ENCODE measurements at regions not wholly inside any gene's neighbourhood (a gene's known extent, or its start where the extent isn't known, plus 50 kb on each side); places are given as distances from the start of the nearest gene placed in this dataset.
"Not testable (repeated sequence)": the region's sequence is repeated elsewhere in the genome, so short reads cannot be mapped to it uniquely, and the experiment has no call there.

DNA sequence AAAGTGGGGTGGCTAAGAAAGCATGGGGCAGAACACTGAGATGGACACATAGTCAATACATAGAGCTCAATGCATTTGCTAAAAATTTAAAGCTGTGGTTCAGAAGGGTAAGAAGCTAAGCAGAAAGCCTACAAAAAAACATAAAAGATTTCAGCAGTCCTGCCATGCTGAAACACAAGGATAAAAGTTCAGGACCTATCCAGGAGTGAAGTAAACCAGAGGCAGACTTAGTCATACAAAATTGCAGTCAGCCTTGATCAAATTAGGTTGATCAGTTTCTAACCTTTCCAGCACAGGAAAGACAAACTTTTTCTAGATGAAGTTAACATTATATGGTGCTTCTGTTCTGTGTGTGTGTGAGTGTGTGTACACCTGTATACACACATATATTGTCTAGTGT, 120.8 kb upstream of the RBMS1 start:
- Histone ChIP-seq H3K27ac (ENCODE audit: low read depth in 1 of 2, low read length in 1 of 2) (no peak overlapping the region), H3K9me3 (ENCODE audit: control insufficient read depth in 2 of 2, insufficient read depth in 1 of 2, low read length in 1 of 2) (no peaks in the 10 kb centered on the region), H3K4me1 (ENCODE audit: control insufficient read depth in 2 of 2, insufficient read depth in 2 of 2, low read length in 2 of 2) (no peaks in the 10 kb centered on the region), H3K36me3 (ENCODE audit: control insufficient read depth in 2 of 2, insufficient read depth in 2 of 2, low read length in 1 of 2) (no peaks in the 10 kb centered on the region), H3K4me3 (ENCODE audit: low read length in 2 of 2) (no peak overlapping the region), H3K27me3 (ENCODE audit: control insufficient read depth in 2 of 2, insufficient read depth in 1 of 2, low read length in 1 of 2) (no peaks in the 10 kb centered on the region)
- no peak for DNase-seq (ENCODE audit: low read depth in 6 of 9, low spot score in 9 of 9)

DNA sequence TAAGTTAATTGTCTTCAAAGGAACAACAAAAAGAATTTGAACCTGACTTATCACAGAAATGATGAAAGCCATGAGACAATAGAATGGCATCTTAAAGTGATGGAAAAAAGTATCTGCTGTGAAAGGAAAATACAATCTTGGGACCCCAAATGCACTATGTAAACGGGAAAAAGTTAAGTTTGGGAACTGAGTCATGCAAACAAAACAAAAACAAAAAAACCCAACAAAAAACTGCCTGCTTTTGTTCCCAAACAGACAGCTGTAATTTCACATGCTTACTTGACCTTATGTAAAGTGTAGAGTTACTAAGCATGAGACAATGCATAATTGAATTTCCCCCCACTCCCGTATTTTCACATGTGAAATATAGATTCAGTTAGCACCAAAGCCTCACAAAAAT, 122.1 kb upstream of the RBMS1 start:
- Histone ChIP-seq H3K4me1 (ENCODE audit: control insufficient read depth in 2 of 2, insufficient read depth in 2 of 2, low read length in 2 of 2) (no peaks in the 10 kb centered on the region), H3K9me3 (ENCODE audit: control insufficient read depth in 2 of 2, insufficient read depth in 1 of 2, low read length in 1 of 2) (no peaks in the 10 kb centered on the region), H3K27me3 (ENCODE audit: control insufficient read depth in 2 of 2, insufficient read depth in 1 of 2, low read length in 1 of 2) (no peaks in the 10 kb centered on the region), H3K4me3 (ENCODE audit: low read length in 2 of 2) (no peak overlapping the region), H3K27ac (ENCODE audit: low read depth in 1 of 2, low read length in 1 of 2) (no peak overlapping the region), H3K36me3 (ENCODE audit: control insufficient read depth in 2 of 2, insufficient read depth in 2 of 2, low read length in 1 of 2) (no peaks in the 10 kb centered on the region)
- 95% methylated on average over 2 of the region's 2 CpGs for WGBS
- DNase-seq (ENCODE audit: low read depth in 6 of 9, low spot score in 9 of 9), result no peak

DNA sequence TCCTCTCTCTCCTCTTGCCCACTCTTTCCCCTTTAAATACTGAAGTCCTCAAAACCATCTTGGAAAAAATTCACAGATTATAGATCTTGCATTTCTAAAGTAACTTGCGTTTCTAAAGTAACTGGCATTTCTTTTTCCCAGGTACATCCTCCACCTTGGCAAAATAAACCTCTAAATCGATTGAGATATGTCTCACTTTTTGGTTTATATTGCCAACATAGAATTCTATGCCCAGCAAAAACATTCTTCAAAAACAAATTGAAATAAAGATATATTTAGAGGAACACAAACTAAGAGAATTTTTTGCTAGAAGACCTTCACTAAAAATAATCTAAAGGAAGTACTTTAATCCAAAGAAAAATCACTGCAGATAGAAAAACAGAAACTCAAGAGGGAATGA, 122.5 kb upstream of the RBMS1 start:
- H3K9me3 ChIP-seq (ENCODE audit: control insufficient read depth in 2 of 2, insufficient read depth in 1 of 2, low read length in 1 of 2), result no peaks in the 10 kb centered on the region
- WGBS, result 97% methylated on average over 2 of the region's 2 CpGs
- DNase-seq (ENCODE audit: low read depth in 6 of 9, low spot score in 9 of 9), result no peak
- H3K4me1 ChIP-seq (ENCODE audit: control insufficient read depth in 2 of 2, insufficient read depth in 2 of 2, low read length in 2 of 2), result no peaks in the 10 kb centered on the region
- H3K36me3 ChIP-seq (ENCODE audit: control insufficient read depth in 2 of 2, insufficient read depth in 2 of 2, low read length in 1 of 2), result no peaks in the 10 kb centered on the region
- no peak overlapping the region for H3K27ac ChIP-seq (ENCODE audit: low read depth in 1 of 2, low read length in 1 of 2)
- H3K27me3 ChIP-seq (ENCODE audit: control insufficient read depth in 2 of 2, insufficient read depth in 1 of 2, low read length in 1 of 2), result no peaks in the 10 kb centered on the region
- H3K4me3 ChIP-seq (ENCODE audit: low read length in 2 of 2), result no peak overlapping the region

DNA sequence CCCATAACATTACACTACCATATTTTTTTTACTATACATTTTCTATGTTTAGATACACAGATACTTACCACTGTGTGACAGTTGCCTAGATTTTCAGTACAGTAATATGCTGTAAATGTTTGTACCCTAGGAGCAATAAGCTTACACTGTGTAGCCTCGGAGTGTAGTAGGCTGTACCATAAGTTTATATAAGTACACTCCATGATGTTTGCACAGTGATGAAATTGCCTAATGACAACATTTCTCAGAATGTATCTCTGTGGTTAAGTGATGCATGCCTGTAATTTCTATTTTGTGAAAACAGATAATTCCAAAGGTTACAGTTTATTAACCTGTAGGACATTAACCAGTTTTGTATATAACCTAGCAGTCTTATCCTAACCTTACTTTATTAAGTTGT, 128.1 kb upstream of the RBMS1 start:
- Histone ChIP-seq H3K27ac (ENCODE audit: low read depth in 1 of 2, low read length in 1 of 2) (no peak overlapping the region), H3K4me1 (ENCODE audit: control insufficient read depth in 2 of 2, insufficient read depth in 2 of 2, low read length in 2 of 2) (no peaks in the 10 kb centered on the region), H3K36me3 (ENCODE audit: control insufficient read depth in 2 of 2, insufficient read depth in 2 of 2, low read length in 1 of 2) (no peaks in the 10 kb centered on the region), H3K4me3 (ENCODE audit: low read length in 2 of 2) (no peak overlapping the region), H3K9me3 (ENCODE audit: control insufficient read depth in 2 of 2, insufficient read depth in 1 of 2, low read length in 1 of 2) (no peaks in the 10 kb centered on the region), H3K27me3 (ENCODE audit: control insufficient read depth in 2 of 2, insufficient read depth in 1 of 2, low read length in 1 of 2) (no peaks in the 10 kb centered on the region)
- no peak for DNase-seq (ENCODE audit: low read depth in 6 of 9, low spot score in 9 of 9)
- WGBS, result 99% methylated on average over 1 of the region's 1 CpG

DNA sequence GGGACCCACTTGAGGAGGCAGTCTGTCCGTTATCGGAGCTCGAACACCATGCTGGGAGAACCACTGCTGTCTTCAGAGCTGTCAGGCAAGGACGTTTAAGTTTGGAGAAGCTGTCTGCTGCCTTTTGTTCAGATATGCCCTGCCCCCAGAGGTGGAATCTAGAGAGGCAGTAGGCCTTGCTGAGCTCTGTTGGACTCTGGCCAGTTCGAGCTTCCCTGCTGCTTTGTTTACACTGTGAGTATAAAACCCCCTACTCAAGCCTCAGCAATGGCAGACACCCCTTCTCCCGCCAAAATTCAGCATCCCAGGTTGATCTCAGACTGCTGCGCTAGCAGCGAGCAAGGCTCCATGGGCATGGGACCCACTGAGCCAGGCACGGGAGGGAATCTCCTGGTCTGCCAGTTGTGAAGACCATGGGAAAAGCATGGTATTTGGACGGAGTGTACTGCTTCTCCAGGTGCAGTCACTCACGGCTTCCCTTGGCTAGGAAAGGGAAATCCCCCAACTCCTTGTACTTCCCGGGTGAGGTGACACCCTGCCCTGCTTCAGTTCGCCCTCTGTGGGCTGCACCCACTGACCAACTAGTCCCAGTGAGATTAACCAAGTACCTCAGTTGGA, 134.5 kb upstream of the RBMS1 start:
- H3K36me3 ChIP-seq (ENCODE audit: control insufficient read depth in 2 of 2, insufficient read depth in 2 of 2, low read length in 1 of 2); H3K27me3 ChIP-seq (ENCODE audit: control insufficient read depth in 2 of 2, insufficient read depth in 1 of 2, low read length in 1 of 2); DNase-seq (ENCODE audit: low read depth in 6 of 9, low spot score in 9 of 9); H3K4me3 ChIP-seq (ENCODE audit: low read length in 2 of 2); H3K27ac ChIP-seq (ENCODE audit: low read depth in 1 of 2, low read length in 1 of 2); H3K9me3 ChIP-seq (ENCODE audit: control insufficient read depth in 2 of 2, insufficient read depth in 1 of 2, low read length in 1 of 2): not testable (repeated sequence)
- 95% methylated on average over 13 of the region's 13 CpGs for WGBS
- H3K4me1 ChIP-seq (ENCODE audit: control insufficient read depth in 2 of 2, insufficient read depth in 2 of 2, low read length in 2 of 2), result peaks cover 0 to 20% of the 10 kb centered on the region in 2 donors

DNA sequence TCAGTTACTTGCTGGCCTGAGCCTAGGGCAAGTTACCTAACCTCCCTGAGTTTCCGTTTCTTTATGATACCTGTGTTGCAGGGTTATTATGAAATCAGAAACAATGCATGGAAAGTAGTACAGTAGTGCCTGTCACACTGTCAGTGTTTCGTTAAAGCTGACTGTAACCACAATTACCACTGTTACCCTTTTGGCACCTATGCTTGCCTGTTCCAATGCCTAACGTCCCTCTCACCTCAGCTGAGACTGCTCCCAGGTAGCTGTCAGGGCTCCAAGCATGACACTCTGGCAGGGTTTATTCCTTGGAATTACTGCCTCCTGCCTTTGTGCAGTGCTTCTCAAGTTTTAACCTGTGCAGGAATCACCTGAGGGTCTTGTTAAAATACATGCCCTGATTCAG, 135.2 kb upstream of the RBMS1 start:
- H3K27ac ChIP-seq (ENCODE audit: low read depth in 1 of 2, low read length in 1 of 2), result no peak overlapping the region
- H3K4me3 ChIP-seq (ENCODE audit: low read length in 2 of 2), result no peak overlapping the region
- no peaks in the 10 kb centered on the region for H3K36me3 ChIP-seq (ENCODE audit: control insufficient read depth in 2 of 2, insufficient read depth in 2 of 2, low read length in 1 of 2)
- H3K9me3 ChIP-seq (ENCODE audit: control insufficient read depth in 2 of 2, insufficient read depth in 1 of 2, low read length in 1 of 2), result no peaks in the 10 kb centered on the region
- 57% methylated on average over 3 of the region's 3 CpGs for WGBS
- no peak for DNase-seq (ENCODE audit: low read depth in 6 of 9, low spot score in 9 of 9)
- H3K27me3 ChIP-seq (ENCODE audit: control insufficient read depth in 2 of 2, insufficient read depth in 1 of 2, low read length in 1 of 2), result no peaks in the 10 kb centered on the region
- peaks cover 0 to 20% of the 10 kb centered on the region in 2 donors for H3K4me1 ChIP-seq (ENCODE audit: control insufficient read depth in 2 of 2, insufficient read depth in 2 of 2, low read length in 2 of 2)

DNA sequence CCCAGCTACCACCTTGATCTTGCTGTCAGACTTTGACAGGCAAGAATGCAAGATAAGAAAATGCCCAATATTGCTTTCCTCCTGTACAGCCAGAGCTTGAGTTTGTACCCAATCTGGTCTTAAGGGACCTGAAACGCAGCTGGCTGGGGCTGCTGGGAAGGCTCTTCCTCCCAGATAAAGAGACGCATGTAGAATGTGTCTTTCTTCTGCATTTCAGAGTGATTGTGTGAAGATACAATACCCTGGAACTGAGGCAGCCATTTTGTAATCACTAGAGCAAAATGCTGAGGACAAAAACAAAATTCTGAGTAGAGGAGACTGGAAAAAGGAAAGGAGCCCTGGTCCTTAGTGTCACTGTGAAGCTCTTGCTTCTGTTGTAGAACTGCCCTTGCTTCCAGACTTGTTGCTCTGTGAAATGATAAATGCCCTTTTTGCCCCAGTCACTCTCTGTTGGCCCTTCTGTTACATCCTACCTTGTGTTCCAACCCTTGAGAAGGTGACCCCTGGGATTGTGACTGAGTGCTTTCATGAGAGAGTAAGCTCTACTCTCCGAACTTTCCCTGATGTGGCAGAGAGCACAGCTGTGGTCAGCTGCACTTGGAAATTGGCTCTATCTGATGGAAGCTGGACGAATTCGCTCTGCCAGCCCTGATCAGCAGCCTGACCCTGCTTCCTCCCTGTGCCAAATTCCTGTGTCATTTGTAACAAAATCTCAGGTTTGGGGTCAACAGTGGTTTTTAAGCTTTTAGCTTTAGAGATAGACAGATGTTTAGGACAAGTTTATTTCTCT, 137.4 kb upstream of the RBMS1 start:
- no peaks in the 10 kb centered on the region for H3K36me3 ChIP-seq (ENCODE audit: control insufficient read depth in 2 of 2, insufficient read depth in 2 of 2, low read length in 1 of 2)
- peak in 1 of 9 donors; percentile 50 for DNase-seq (ENCODE audit: low read depth in 6 of 9, low spot score in 9 of 9)
- H3K9me3 ChIP-seq (ENCODE audit: control insufficient read depth in 2 of 2, insufficient read depth in 1 of 2, low read length in 1 of 2), result no peaks in the 10 kb centered on the region
- 89% methylated on average over 5 of the region's 5 CpGs for WGBS
- peaks cover 0 to 25% of the 10 kb centered on the region in 2 donors for H3K4me1 ChIP-seq (ENCODE audit: control insufficient read depth in 2 of 2, insufficient read depth in 2 of 2, low read length in 2 of 2)
- H3K27me3 ChIP-seq (ENCODE audit: control insufficient read depth in 2 of 2, insufficient read depth in 1 of 2, low read length in 1 of 2), result no peaks in the 10 kb centered on the region
- H3K27ac ChIP-seq (ENCODE audit: low read depth in 1 of 2, low read length in 1 of 2), result peak overlapping the region in 1 of 2 donors; percentile 56
- no peak overlapping the region for H3K4me3 ChIP-seq (ENCODE audit: low read length in 2 of 2)

DNA sequence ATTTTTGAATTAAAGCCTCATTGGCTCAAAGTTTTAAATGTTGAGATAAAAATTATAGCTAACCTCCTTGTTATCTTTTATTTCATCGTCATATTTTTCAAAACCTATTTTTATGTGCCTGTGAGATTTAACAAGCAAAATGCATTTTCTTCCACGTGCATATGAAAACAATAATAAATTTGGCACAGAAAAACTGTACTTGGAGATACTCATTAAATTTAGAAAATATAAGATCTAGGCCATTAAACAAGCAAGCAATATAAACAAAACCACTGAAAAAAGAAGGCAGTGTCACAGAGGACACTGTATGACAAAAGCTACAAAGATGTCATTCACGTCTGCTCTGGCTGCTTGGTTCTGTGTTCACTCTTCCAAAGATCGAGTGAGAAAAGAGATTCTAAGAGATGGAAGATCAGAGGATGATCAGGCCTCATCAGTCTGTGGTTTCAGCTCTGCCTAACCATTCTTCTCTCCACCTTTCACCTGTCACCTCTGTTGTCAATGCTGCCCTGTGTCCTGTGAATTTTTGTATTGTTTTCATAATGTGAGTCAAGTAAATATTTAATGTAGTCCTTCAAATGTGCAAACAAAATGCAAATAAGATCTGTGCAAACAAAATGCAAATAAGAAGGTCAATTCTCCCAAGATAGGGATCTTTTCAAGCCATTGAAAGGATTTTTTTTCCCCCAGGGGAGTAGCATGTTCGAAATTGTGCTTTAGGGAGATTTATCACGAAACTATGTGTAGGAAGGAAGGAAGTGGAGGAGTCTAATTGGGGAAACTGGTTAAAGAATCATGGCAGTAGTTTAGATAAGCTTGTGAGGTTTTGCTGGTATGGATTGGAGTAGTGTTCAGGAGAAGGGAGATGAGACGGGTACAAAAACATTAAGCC, 138.7 kb upstream of the RBMS1 start:
- Histone ChIP-seq H3K36me3 (ENCODE audit: control insufficient read depth in 2 of 2, insufficient read depth in 2 of 2, low read length in 1 of 2) (no peaks in the 10 kb centered on the region), H3K9me3 (ENCODE audit: control insufficient read depth in 2 of 2, insufficient read depth in 1 of 2, low read length in 1 of 2) (no peaks in the 10 kb centered on the region), H3K4me3 (ENCODE audit: low read length in 2 of 2) (no peak overlapping the region), H3K27me3 (ENCODE audit: control insufficient read depth in 2 of 2, insufficient read depth in 1 of 2, low read length in 1 of 2) (no peaks in the 10 kb centered on the region), H3K4me1 (ENCODE audit: control insufficient read depth in 2 of 2, insufficient read depth in 2 of 2, low read length in 2 of 2) (peaks cover 0 to 25% of the 10 kb centered on the region in 2 donors), H3K27ac (ENCODE audit: low read depth in 1 of 2, low read length in 1 of 2) (no peak overlapping the region)
- 76% methylated on average over 7 of the region's 7 CpGs for WGBS
- no peak for DNase-seq (ENCODE audit: low read depth in 6 of 9, low spot score in 9 of 9)

DNA sequence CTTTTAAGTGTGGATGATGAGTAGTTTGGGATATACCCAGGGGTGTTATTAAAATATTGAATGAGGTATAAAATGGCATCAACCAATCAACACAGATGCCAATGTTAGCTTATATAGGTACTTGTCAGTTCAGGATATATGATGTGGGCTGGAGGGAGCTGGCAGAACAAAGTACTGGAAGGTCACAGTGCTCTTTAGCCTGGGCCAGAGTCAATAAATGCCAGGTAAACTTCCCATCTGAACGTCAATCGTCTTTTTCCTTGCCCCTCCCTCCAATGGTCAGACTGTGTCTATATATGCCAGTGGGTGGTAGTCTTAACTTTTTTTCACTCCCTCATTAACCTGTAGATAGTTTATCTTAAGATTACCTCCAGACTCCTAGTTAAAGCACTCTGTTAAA, 140.8 kb upstream of the RBMS1 start:
- Histone ChIP-seq H3K27ac (ENCODE audit: low read depth in 1 of 2, low read length in 1 of 2) (no peak overlapping the region), H3K4me1 (ENCODE audit: control insufficient read depth in 2 of 2, insufficient read depth in 2 of 2, low read length in 2 of 2) (peaks cover 0 to 21% of the 10 kb centered on the region in 2 donors), H3K27me3 (ENCODE audit: control insufficient read depth in 2 of 2, insufficient read depth in 1 of 2, low read length in 1 of 2) (no peaks in the 10 kb centered on the region), H3K4me3 (ENCODE audit: low read length in 2 of 2) (no peak overlapping the region), H3K36me3 (ENCODE audit: control insufficient read depth in 2 of 2, insufficient read depth in 2 of 2, low read length in 1 of 2) (no peaks in the 10 kb centered on the region), H3K9me3 (ENCODE audit: control insufficient read depth in 2 of 2, insufficient read depth in 1 of 2, low read length in 1 of 2) (no peaks in the 10 kb centered on the region)
- no peak for DNase-seq (ENCODE audit: low read depth in 6 of 9, low spot score in 9 of 9)
- 95% methylated on average over 2 of the region's 2 CpGs for WGBS

Measured in thymus (tissue), 11 donors.